ENCODE measurements at regions not wholly inside any gene's neighbourhood (a gene's known extent, or its start where the extent isn't known, plus 50 kb on each side); places are given as distances from the start of the nearest gene placed in this dataset.
A peak's percentile ranks its signal among the peaks of the same experiment; 100 is the strongest.
"Not testable (repeated sequence)": the region's sequence is repeated elsewhere in the genome, so short reads cannot be mapped to it uniquely, and the experiment has no call there.

DNA sequence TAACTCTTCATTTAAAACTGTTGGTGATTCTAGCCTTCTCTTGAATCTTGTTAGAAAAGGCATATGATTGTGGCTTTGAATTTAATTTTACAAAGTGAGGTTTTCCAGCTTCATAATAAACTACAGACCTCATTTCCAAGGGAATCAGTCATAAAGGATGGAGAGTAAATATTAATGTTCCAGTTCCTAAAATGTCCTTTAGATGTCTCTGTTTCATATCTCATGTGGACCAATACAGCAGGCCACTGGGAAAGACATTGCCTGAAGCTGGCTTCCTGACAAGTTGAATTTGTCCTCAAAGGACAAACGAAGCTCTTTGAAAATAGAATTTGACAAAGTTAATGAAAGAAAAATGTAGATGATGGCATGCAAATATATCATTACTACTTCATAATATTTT is 125.4 kb downstream of the ZNF330 start:
- DNase-seq: peak; percentile 64

DNA sequence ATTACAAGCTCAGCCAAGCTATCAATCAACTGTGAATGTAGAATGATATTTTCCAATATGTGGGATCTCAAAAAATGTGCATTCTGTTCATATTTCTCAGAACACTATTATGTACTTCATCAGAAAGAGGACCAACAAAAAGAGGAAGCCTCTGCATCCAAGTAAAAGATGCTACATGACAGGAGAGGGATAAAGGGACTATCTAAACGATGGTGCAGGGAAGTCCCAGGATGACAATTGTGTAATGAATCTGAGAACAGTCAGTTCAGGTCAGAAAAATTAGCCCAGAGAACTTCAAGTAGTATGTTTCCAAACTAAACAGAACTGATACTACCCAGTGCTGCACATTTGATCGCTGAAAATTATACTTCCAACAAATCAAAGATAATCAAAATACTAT is 127.0 kb downstream of the ZNF330 start:
- no peak for DNase-seq

DNA sequence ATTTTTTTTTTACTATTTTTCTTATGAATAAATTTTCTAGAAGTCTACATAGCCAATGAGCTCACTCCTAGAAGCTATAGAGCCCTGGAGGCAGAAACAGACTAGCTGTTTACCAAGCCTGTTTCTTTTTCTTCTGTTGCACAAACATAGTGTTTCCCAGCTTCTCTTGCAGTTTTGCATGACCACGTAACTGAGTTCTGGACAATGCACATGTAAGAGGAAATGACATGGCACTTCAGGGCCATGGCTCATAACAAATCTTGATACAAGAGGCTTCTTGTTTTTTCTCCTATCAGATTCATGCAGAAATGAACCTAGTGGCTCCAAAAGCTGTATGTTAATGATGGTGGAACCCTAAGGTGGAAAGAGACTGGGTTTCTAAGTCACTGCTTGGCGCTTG is 127.4 kb downstream of the ZNF330 start:
- DNase-seq: peak; percentile 9

DNA sequence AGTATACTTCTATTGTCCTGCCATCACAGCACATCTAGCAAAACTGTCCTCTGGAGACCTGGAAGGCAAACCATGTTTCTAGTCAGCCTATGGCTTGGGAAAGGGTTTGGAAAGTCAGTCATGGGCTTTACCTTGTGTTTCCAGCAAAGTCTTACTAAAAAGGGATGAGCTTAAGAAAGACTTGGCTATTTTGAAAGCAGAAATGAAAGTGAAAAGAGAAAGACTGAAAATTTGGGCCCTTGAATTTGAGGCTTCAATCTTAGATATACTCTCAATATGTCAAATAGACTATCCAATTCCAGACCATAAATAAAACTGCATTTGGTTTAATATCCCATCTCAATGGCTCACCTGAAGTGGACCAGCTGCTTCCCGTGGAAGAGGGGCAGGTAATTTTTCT is 127.9 kb downstream of the ZNF330 start:
- no peak for DNase-seq

DNA sequence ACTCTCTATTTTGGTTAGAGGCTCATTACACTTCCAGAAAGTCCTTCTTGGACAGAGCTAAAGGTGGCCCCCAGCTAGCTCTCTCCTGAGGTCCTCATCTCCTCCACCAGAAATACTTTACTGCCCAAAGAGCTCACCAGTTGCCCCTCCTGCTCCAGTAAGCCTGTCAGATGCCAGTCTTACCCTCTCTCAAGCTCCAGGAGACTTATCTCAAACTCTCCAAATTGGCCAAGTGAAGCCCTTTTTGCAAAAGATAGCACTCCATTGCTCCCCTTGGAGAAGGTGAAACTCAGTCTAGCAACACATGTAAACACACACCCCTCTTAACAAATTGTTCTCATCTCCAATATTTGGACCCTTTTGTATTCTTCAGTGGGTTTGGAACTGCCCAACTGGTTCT is 128.5 kb downstream of the ZNF330 start:
- DNase-seq: no peak

DNA sequence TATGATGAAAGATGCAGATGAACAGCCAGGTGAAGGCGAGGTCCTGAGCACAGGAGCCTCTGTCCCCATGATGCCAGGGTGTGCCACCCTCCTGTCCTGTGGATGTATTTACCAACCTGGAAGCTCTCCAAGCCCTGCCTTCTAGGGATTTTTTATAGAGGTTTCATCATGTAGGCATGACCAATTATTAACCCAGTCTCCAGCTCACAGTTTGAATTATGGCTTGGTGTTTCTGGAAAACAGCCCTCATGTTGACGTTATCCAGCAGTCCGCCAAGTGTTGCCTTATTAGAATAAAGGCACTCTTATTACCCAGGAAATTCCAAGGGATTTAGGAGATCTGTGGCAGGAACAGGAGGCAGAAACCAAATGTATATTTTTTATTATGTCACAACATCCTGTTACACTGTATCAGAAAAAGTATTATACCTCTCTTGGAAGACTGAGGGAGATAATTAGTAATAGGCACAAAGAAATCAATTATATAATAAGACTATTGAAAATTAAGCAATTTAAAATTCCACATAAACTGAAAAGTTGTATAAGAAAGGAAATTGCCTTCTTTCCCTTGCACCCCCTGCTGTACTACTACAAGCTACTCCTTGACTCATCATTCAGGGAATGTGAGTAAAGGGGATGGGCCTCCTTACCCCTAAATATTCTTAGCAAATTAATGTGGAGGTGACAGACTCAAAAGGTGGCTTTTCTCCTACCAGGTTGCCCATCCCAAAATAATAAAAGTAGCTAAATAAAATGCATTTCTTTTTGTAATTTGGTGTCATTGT is 129.6 kb downstream of the ZNF330 start:
- DNase-seq: peak; percentile 90

DNA sequence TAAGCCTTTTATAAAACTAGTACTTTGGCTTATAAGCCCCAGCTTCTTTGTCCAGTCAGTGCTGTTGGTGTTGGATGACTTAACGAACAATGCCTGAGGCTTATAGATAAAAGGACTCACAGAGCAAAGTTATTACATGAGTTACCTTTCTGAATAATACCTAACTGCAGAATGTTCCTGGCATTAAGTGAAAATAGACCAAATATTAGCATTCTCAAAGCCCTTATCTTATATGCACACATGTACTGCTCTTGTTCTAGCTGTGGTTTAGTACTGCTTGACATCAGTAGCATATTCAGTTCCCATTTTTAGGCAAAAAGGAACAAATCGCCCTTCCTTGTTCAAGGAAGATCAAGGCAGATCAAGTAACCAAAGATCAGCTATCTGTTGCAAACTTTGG is 131.6 kb downstream of the ZNF330 start:
- no peak for DNase-seq

DNA sequence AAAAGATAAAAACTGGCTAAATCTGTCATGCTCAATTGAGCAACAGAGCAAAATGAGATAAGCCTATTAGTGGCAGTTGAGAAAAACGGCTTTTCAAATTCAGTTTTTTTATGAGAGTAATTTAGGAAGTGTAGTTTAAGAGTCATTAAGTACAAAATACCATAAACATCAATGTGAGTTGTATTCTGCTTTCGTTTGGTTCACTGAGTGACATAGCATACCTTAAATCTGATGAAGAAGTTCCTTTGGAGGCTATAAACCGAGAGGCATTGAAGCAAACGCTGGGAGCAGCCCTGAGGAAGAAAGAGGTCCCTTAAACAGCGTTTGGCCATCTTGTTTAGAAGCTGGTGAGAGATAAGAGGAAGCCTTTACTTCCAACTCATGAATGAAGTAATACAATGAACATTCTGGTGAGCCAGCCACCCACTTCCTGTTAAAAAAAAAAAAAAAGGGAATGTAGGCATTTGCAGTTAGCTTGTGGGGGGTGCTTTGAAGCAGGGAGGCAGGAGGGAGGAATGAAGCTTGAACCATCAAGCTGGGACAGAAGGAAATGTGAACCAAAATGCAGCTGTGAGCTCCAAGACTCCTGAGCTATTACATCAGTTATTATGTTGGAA is 132.3 kb downstream of the ZNF330 start:
- peak; percentile 85 for DNase-seq

DNA sequence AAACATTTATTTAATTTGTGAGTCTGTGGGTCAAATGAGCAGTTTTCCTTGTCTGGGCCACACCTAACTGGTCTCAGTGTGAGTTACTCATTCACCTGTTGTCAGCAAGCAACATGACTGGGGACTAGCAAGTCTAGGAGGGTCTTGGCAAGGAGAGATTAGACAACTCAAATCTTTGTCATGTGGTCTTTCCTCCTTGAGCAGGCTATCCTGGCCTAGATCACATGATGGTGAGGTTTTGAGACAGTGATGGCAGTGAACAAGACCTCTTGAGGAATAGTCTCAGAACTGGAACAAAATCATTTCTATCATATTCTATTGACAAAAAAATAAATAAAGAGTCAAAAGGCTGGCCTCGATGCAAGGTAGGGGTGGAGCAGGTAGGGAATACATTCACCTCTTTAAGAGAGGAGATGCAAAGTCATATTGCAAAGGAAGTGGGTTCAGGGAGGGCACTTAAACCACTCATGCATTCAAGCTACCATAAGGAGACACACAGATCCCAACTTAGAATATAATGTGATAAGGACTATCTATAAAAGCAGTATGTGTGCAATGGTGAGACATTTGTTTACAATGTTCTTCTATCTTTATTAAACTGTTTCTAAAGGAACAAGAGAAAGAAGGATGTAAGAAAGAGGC is 135.7 kb downstream of the ZNF330 start:
- DNase-seq: no peak

DNA sequence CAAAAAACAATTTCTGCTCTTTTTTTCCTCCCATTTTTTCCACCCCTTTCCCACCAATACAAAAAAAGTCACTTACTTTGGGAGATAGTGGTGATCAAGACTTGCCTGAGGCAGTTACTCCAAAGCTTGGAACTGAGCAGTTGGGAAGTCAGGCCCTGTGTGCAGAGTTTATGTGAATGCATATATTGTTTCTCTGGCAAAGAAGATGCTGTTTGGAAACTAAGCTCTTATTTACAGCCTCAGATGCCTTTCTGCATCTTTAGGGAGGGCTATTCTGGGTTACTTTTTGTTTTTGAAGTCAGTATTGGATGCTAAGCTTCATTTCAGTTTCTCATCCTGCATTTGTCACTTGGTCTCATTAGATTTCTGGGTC is 136.3 kb downstream of the ZNF330 start:
- DNase-seq: no peak

DNA sequence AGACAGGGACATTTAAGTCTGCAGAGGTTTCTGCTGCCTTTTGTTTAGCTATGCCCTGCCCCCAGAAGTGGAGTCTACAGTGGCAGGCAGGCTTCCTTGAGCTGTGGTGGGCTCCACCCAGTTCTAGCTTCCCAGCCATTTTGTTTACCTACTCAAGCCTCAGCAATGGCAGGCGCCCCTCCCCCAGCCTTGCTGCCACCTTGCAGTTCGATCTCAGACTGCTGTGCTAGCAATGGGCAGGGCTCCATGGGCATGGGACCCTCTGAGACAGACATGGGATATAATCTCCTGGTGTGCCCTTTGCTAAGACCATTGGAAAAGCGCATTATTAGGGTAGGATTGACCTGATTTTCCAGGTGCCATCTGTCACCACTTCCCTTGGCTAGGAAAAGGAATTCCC is 147.5 kb downstream of the ZNF330 start:
- DNase-seq: not testable (repeated sequence)

DNA sequence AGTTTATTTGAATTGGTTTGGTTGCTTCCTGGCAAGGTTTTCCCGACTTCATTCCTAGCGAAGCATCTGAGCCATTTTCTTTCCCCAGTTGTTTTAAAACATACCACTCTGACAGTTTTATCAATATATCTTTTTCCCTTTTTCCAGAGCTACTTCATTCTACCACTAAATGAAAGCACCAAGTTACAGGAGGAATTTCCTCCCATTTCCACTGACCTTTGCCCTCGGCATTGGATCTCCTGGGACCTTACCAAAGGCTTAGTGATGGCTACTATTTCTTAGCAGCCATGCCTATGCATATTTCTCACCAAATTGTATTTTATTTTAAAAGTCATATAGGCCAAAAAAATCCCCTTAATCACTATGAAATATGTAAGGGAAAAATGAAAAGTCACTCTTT is 150.5 kb downstream of the ZNF330 start:
- no peak for DNase-seq

DNA sequence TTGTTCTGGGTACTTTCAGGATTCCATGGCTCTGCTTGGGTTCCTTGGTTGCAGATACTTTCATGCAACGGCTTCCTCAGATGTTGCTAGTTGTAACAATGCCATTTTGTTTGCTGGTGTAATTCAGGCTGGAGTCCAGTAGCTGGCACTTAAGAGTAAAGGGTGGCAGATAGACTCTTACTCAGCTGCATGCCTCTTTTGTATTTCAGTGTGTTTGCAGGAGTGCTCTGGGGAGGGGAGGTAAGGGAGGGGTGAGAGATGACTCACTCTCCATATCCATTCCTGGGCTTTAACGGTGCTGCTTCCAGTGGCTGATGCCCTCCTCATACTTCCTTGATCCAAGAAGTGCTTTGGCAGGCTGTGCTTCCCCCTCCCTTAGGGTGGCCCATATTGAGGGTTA is 155.2 kb downstream of the ZNF330 start:
- DNase-seq: peak; percentile 91

DNA sequence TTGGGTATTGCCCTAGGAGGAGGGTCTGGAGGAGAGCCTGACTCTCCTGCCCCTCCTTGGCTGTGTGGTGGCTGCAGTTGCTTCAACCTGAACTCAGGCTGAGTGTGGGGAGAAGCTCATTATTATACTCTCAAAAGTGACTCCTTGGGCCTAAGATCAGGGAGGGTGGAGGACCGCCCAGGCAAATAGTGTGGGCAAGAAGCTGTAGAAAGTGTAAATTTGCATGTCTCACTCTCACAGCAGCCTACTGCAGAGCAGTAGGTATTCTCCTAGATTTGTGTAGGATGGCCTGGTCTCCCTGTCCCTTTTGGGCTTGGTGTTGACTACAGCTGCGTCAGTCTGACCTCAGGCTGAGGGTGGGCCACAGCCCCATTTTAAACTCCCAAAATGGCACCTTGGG is 156.1 kb downstream of the ZNF330 start:
- DNase-seq: no peak

DNA sequence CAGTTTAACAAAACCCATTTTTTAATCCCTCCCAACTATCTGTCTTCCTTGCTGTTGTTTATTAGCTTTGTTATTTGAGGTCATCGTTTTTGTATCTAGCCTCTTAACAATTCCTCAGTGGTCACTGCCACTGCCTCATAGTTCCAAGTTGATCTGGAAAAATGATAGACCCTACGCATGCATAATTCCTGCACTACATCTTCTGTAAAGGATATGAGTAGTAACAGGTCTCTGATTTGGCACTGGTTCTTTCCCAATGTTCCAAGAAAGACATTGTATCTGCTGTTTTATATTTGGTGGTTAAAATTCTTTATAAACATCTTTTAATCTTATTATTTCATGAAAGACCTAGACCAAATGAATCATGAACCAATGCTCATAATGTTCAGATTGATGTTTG is 166.6 kb downstream of the ZNF330 start:
- DNase-seq: no peak

DNA sequence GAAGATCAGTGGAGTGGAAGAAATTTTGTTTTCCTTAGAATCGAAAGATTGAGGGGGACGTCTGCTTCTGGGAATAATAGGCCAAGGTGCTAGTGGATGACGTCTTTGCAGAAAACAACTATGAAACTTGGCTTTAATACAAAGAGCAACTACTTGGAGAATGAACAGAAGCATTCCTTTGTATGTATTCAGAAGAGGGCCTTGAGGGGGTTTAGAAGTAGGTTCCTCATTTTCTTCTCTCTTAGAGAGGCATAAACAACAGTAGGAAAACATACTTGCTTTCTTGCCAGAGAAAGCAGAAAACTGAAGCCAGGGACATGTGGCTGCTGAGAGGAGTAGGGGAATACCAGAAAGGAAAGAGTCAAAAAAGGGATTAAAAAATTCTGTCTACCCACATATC is 167.8 kb downstream of the ZNF330 start:
- peak; percentile 80 for DNase-seq

DNA sequence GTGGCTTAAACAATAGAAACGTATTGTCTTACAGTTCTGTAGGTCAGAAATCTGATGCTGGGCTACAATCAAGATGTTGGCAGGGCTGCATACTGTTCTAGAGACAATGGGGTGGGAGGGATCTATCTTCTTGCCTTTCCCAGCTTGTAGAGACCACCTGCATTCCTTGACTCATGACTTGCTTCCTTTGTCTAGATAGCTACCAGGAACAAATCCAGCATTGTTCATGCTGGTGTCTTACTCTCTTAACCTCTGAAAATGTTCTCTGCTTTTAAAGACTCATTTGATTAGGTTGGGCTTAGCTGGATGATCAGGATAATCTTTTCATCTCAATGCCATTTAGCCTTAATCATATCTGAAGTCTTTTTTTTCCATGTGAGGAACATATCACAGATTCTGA is 169.0 kb downstream of the ZNF330 start:
- no peak for DNase-seq

DNA sequence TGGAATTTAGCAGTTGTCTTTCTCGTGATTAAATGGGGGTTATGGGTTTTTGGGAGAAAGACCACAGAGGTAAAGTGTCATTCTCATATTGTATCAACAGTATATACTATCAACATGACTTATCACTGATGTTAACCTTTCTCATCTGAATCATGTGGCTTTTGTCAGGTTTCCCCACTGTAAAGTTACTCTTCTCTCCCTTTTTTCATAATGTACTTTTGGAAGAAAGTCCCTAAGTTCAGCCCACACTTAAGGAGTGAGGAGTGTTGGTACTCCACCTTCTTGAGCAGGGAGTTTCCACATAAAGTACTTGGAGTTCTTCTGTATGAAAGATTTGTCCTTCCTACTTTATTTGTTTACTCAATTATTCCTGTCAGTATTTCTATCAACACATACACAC is 169.9 kb downstream of the ZNF330 start:
- no peak for DNase-seq

DNA sequence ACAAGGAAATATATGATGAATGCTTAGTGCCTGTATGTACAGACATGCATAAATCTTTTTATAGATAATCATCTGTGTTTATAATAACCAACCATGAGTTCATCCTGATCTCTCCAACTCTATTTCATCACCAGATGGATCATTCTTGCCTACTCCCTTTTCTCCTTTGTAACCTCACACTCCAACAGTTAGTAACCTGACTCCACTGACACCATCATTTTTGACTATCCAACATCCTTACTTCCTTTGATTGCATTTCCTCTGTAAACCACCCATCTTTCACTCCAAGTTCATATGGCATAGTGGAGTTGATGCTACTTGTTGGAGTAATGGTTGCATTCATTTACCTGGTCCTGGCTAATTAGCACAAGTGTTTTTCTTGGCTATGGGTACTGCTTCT is 170.6 kb downstream of the ZNF330 start:
- peak; percentile 13 for DNase-seq

DNA sequence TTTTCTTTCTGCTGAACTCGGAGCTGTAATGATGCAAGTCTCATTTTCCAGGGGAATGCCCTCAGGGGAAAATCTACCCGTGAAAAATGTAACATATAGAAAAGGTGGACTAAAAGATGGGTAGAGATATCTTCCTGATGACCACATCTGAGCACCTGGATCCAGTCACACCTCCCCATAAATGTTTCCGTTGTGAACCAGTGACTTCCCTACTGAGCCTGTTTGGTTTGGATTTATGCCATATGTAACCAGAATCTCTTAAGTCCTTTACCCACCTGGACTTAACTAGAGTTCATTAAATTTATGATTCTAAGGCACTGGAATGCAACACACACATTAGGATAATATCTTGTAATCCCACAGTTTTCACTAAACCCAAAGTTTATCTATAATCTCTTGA is 171.1 kb downstream of the ZNF330 start:
- peak; percentile 18 for DNase-seq

DNA sequence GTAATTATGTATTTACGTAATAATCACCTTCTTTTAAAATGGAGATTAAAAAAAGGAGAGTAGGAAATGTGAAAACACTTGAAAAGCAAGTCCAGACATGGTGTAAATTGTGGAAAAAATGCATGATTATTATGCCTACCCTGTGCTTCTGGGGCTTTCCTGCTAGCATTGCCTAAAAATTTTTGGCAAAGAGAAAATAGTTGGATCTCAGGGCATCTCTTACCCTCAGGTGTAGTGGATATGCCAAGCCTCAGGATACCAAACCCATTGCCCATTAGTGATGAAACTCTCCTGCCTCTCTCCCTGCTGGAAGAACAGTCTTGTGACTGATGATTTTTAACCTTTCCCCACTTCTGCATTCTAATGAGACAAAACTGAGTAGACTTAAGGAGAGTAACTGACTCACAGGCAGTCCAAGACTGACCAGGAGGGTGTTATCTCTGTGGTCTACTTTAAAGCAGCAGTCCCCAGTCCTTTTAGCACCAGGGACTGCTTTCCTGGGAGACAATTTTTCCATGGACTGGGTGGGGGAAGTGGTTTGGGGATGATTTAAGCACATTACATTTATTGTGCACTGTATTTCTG is 174.6 kb downstream of the ZNF330 start:
- DNase-seq: no peak

DNA sequence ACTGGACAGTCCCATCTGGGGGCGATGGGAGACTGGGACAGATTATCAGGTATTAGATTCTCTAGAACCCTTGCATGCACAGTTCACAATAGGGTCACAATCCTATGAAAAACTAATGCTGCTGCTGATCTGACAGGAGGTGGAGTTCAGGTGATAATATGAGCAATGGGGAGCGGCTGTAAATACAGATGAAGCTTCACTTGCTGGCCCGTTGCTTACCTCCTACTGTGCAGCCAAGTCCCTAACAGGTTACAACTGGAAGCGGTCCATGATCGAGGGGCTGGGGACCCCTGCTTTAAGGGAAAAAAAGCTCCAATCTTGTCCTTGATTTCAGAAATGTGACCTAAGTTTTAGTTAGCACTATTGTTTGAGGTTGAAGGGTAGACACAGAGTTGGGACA is 175.2 kb downstream of the ZNF330 start:
- no peak for DNase-seq

DNA sequence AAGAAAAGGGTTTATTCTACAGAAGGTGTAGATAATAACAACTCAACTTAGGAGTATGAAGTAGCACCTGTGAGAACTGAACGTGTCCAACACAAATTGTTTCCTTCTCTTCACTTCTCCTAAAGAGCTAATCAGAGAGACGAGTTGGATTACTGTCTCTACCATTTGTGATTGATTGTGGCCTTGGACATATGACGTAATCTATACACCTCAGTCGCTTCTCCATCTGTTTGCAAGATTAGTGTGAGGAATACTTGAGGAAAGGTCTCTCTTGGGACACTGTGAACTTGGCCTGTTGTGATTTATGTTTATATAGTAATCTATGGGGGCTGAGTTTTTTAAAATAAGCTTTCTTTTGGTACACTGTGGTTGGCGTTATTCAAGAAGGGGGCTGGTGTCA is 182.0 kb downstream of the ZNF330 start:
- DNase-seq: no peak

DNA sequence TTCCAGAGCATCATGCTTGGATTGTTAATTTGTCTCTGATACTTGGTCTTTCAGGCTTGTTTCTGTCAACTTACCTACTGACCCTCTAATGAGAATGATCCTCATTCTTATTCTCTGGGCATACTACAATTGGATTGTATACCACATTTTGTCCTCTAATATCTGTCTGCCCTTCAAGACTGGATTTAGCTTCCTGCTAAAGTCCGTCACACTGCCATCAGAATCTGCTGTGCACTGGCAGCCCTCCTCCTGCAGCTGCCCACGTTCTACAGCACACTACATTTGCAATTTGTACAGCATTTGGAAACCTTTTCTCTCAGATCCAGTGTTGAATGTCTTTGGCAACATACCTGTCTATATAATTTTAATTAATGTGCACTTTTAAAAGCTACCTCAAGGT is 183.1 kb downstream of the ZNF330 start:
- DNase-seq: no peak
